GM19468 (cell line): ENCODE measurements at regions not wholly inside any gene's neighbourhood (a gene's known extent, or its start where the extent isn't known, plus 50 kb on each side); places are given as distances from the start of the nearest gene placed in this dataset.

Source experiments
- ATAC-seq: cut with Tn5 transposase; IDR thresholded peaks from one replicate; pipeline ENCODE4 v1.9.1; 2021; ENCODE audit warnings: mild to moderate bottlenecking, moderate library complexity, moderate number of reproducible peaks; ENCODE audit not compliant: unreplicated experiment; ENCODE audit errors: extremely low read depth

DNA sequence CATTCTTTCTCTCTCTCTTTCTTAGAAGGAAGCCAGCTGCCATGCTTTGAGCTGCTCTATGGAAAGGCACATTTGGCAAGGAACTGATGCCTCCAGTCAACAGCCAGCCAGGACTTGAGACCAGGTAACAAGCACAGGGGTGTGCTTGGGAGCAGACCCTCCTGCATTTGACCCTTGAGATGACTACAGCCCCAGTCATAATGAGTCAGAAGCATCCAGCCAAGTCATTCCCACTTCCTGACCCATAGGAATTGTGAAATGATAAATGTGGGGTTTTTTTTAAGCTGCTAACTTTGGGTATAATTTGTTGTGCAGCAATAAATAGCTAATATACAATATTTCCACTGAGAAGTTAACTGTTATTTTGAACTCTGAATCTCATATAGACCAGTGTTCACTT, 446.9 kb downstream of the GRXCR1 start:
- ATAC-seq = no peak

DNA sequence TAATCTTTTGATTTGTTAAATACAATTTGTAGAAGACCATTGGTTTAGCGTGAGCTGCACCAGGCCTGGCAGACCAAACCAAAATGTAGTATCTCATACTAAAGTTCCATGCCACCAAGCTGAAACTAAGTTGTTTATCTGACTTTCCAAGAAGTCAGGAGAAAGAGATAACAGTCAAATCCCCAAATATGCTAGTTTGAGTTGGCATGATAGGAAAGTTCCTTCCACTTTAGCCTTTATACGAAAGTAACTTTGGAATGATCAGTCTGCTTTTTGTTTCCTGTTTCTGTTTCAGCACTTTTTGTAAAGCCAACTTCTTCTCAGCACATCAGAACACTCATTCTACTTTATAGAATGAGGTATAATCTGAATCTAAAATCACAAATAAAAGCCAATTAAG, 449.2 kb downstream of the GRXCR1 start:
- ATAC-seq = no peak

DNA sequence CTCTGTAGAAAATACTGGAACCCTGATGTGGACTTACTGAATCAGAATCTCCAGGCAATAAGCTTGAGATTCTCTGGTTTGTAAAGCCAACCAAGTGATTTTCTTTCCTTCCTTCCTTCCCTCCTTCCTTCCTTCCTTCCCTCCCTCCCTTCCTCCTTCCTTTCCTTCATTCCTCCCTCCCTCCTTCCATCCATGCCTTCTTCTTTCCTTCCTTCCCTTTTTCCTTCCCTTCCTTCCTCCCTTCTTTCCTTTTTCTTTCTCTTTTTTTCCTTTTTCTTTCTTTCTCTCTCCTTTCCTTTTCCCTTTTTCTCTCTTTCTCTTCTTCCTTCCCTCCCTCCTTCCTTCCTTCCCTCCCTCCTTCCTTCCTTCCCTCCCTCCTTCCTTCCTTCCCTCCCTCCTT, 450.8 kb downstream of the GRXCR1 start:
- ATAC-seq = no peak

DNA sequence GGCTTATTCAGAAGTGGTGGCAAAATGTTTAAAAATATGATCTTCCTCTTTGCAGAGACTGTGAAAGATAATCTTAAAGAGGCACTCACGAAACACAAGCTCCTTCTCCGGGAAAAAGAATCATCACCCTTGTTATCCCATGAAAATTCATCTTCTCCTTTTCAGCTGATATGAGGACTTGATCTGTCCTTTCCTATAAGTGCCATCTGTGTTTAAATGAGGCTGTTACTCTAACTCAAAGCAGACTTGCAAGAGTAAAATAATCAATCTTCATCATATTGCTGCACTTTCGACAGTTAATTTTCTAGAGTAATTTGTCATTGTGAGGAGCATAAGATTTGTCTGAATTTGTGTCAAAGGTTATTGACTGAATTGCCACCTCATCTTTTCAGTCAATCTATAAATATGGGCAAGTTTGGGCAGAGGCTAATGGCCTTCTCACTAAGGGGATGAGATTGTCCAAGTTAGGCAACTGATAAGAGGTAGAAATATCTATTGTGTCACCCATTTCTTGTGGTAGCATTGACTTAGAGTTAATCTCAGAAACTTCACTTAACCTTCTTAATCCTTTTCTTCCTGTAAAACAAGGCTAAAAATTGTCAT, 452.9 kb downstream of the GRXCR1 start:
- no peak for ATAC-seq

DNA sequence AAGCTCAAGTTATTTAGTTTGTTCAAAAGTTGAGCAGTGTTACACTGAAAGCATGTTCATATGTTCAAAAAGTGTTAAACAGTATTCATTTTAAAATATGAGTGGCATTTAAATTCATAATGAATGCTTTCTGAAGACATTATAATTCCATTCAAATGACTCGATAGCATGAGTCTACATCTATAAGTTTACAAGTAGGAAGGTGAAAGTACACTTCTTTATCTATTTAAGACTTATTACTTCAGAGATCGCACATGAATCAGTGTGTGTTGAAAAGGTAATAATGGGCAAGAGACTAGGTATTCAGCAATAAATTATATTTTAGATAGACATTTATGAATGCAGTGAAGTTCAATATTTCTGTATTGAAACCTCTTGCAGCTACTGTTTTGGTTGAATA, 456.1 kb downstream of the GRXCR1 start:
- ATAC-seq = no peak

DNA sequence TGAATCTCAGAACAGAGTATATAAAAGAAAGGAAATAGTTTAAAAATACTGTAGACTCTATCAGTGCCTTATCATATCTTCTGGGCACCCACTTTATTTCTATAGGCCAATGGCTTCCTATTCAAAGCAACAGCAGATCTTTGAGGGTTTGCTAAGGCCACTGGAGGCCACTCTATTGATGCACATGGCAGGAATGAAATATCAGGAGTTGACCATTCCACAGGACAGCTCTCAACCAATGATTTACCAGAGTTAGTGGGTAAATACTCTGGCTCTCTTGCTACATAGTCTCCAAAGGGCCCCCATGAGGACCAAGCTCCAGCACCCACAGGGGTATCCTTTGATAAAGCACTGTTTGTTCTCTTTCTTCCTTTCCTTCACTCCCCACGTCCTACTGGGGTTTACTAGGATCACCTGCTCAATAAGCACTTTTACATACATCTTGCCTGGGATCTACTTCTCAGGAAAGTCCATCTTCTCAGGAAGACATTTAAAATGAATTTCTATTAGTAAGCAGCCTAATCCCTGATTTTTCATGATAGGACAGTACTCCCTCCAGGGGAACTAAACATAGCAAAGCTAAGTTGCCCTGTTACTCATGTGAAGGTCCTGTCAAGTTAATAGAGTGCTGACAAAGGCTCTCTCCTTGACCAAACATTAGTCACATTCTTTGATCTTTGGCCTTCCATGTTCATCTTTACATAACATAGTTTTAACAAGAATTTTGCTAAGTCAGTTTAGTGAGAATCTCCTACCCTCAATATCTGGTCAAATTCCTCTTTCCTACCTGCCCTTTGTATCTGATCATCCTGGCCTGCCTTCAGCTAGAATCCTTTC, 459.7 kb downstream of the GRXCR1 start:
- no peak for ATAC-seq

DNA sequence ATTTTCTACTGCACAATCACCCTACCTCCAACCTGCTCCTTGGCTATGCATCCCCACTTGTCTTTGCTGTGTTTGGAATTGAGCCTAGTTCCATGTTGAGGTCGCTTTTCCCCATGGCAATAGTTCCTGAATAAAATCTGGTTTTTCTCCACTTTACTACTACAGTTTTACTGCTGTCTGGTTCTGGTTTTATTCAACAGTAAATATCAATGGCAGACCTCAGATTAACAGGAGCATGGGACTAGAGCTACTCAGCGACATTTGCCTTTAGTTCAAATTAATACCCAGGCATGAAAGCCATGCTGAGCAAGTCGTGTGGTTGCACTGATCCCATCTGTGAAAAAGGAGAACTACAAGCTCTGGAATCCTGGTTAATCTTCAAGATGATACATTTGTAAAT, 460.3 kb downstream of the GRXCR1 start:
- ATAC-seq = no peak

DNA sequence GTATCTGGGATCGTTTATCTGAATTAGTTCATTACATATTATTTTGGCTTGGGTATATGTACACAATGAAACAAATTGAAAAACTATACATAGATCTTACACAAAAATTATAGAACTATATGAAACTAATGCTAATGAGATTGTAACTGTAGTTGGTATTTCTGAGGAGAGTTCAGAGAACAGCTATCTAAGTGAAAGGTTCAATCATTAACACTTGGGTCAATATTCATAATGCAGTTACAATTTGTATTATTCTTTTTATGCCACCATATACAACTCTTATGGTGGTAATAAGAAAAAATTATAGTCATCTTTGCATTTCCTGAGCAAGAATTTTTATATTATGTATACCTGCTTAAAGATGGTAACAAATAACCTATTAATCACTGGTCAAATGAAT, 461.0 kb downstream of the GRXCR1 start:
- no peak for ATAC-seq

DNA sequence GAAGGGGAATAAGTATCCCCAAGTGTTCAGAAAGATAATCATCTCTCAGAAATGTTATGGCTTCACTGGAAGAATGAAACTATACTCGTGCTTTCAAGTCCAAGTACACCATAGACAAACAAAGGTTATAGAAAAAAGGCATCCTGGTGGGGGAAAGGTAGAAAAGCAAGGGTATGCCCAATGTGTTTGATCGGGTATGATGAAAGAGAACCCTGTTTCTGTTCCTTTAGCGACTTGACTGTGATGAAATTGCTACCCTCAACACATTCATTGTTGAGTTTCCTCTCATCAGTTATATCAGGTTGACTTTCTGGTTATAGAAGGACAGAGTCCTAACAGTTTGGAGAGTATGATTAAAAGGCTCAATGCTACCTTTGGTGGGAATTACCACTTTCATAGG, 464.3 kb downstream of the GRXCR1 start:
- ATAC-seq = no peak

DNA sequence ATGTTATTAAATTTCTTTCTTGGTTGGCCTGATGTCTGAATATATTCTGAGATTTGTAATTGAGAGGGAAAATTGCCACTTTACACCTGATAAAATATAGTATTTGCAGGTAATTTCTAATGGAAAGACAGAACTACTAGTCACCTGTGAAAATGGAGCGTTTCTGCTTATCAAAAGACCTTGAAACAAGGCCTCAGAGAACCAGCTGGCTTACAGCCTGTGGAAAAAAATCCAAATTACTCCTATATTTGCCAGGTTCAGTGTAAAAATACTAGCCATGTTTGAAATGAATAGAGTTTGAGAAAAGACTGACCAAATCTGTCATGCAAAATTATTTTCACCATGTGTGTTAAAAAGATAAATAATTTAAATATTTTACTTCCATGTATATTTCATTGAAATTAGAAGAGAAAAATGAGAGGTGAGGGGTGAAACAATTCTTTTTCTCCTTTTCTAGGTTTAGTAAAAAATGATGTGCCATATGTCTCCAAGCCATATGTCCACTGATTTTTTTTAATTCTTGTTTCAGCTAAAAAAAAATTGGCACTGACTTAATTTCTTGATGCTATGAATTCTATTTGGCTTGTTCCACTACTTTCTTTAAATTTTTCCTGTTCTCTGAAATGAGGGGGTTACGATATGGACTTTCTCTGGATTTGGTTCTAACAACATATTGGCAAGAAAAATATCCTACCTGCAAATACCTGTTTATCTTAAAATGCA, 464.9 kb downstream of the GRXCR1 start:
- ATAC-seq = no peak

DNA sequence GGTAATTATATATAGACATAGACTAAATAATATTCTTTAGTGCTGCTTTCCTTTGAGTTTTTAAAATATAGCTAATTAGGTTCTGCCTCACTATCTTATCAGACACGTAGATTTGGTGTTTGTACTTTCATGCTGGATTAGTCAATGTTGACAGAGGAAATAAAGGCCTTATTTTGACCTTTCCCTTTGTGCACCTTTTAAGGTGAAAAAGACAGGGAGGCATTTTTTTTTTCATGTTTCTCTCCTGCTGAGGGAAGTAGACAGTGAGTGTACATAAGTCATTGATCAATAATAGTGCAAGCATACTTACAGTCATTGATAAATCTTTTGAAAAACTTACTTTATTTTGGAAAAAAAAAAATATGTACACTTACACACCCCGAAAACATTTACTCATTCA, 467.8 kb downstream of the GRXCR1 start:
- no peak for ATAC-seq

DNA sequence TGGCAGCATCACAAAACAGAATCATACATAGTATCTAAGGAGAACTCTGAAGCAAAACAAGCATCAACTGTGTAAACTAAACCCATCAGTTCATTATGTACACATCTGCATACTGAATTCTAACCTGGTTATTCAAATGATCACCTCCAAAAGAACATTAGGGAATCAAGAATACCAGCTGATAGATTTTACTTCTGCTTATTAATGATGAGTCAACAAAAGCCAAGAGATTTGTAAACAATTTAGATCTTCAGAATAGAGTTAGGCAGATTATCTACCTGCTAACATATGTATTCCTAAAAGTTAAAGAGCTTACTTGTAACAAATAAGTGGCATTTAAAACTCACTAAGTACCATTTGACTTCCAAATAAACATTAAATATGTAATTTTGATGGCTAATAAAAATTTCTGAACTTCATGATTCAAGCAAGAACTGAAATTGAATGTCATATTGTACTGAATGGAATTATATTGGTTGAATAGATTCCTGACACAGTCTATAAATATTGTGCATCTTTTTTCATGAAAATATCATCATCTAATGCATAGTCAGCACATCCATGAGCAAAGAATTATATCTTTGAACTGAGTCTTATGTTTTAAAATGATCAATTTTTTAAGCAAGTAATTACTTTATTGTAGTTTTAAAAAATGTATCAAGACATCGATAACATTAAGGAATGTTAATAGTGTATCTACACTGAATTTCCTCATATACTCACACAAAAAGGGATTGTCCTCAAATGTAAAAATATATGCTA, 470.5 kb downstream of the GRXCR1 start:
- ATAC-seq = no peak

DNA sequence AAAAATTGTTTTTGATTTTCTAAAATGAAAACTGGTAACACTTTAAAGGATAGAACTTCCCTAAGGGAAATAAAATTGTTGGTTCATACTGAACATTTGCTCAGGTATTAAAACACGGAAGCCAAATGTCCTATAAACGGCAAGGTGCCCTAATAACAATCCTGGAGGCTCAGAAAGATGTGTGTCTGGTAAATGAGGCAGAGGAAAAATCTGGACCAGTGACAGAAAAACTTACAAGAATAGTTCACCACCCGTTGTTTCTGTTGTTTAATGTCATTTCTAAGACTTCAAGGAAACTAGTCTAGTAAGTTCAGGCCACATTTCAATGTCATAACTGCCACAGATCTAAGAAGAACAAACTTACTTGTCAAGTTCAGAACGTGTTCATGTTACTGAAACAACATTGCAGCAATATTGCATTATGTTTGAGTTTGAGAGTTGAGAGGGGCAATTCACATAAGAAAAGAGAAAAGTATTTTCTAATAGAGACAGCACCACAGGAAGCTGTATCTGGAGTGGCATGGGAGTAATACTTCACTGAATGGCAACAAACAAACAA, 476.6 kb downstream of the GRXCR1 start:
- ATAC-seq = no peak

DNA sequence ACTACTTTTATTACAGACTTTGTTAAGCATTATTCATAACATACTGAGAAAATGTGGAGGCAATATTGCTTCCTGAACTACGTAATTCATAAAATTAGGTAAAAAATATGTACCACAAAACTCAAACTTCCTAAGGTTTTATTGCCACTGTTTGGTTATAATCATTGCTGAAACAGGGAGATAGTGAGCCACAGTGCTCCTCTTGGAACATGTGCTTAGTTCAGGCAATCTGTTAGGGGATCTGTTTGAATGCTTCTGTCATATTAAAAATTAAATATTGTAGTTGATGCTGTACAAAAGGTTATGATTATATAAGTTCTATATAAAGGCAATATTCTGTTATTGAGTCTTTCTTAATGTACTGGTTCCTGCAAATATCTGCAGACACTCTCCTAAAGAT, 480.7 kb downstream of the GRXCR1 start:
- ATAC-seq = no peak

DNA sequence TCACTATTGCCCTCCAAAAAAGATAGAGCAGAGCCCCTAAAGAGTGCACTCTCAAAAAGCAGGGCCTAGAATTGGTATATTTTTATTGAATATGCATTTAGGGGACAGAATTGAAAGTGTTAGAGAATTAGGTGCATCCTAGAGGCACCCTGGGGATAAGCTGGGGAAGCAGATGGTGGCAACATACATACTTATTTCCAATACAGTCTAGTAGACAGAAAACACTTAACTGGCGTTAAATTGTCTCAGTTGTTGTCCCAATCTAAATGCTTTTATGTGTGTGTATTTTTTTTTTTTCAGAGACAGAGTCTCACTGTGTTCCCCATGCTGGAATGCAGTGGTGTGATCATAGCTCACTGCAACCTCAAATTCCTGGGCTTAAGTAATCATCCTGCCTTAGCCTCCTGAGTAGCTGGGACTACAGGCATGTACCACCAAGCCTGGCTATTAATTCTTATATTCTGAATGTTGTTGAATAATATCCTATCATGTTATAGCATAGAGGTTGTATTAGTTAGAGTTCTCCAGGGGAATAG, 481.8 kb downstream of the GRXCR1 start:
- no peak for ATAC-seq

DNA sequence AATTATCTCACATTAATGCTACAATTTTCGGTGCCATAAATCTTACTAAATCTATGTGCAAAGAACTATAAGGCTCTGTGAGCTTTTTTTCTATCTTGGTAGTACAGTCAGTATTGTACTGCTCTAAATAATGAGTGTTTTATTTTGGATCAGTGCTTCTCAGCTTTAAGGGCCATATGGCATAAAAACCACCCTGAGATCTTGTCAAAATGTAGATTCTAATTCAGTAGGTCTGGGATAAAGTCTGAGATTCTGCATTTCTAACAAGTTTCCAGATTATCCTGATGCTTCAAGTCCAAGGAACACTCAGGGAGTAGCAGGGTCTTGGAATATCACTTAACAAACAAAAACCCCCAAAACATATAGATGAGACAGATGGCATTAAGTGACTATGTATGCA, 486.5 kb downstream of the GRXCR1 start:
- ATAC-seq = no peak

DNA sequence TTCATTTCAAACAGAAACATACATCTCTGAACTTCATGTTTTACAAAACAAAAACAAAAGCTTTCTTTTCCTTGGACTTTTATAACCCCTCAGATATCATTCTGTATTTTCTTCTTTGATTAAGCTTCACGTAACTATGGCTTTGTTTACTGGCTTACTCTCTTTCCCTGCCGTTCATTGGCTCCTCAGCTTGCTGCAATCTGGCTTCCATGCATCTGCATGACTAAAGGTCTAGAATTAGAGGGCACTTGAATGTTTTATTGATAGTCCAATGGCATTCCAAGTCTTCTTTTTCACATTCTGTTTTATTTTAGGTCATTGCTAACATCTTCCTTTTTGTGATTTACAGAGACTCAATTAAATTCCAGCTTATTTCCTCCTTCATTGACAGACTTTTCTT, 487.6 kb downstream of the GRXCR1 start:
- ATAC-seq = no peak

DNA sequence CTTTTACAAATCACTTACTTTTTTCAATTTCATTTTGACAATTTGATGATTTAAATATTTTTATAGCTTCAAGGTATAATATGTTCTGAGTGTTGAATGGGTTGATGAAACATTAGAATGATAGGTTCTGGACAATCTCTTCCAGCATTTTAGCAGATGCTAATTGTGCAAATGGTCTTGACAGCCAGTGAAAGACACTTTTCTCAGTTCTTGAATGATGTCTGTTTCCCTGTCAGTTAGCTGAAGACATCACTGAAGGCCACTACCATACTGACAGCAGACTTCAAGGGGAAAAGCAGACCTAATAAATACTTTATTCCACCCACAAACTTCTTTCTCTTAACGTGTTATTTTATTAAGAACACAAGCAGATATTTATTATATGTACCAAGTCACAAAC, 498.6 kb downstream of the GRXCR1 start:
- no peak for ATAC-seq

DNA sequence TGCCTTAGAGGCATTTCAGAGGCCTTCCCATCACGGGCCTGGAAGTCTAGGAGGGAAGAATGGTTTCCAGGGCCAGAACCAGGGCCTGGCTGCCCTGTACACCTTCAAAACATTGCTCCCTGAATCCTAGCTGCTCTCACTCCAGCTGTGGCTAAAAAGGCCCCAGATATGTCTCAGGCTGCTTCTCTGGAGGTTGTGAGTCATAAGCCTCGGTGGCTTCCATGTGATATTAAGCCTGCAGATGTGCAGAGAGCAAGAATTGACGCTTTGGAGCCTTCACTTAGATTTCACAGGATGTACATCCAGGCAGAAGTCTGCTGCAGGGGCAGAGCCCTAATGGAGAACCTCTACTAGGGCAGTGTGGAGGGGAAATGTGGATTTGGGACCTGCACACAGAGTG, 502.5 kb downstream of the GRXCR1 start:
- ATAC-seq = no peak

DNA sequence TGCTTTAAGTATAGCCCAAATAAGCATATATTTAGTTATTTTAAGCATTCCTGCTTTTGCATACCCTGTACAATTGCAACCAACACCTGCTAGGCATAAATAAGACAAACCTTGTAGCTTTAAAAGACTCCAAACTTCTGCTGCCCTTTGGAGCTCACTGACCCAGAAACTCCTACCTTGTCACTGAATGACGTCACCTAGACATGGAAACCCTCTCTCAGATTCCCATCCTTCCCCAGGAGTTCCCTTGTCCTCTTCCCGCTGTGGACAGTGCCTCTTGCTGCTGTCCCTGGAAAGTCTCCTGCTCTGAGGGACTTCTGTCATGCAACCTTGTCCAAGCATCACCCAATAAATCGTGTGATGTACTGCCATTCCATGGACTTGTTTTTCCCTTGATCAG, 507.2 kb downstream of the GRXCR1 start:
- ATAC-seq = no peak
